Femur (tissue), 1 donor: ENCODE measurements at regions not wholly inside any gene's neighbourhood (a gene's known extent, or its start where the extent isn't known, plus 50 kb on each side); places are given as distances from the start of the nearest gene placed in this dataset.
"Not testable (repeated sequence)": the region's sequence is repeated elsewhere in the genome, so short reads cannot be mapped to it uniquely, and the experiment has no call there.

Experiments
- DNase-seq: peaks from one replicate; pipeline ENCODE4 v3.0.0-alpha.2; 2017

DNA sequence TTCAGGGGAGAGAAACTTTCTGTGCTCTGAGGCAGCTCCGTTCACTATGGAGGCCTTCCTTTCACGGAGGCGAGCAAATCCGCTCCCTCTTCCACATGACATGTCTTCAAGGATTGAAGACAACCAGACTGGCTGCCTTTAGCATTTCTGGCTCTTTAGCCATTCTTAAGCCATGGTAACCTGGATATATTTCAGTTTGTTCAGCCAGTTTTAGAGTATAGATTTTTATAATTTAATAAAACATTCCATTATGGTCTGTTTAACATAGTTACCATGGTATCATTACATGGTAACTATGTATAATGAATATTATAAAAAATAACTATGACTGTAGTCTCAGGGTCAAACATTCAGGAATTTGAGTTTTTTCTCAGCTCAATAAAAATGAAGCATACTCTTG, 54.2 kb upstream of the NFIA start:
- DNase-seq: no peak

DNA sequence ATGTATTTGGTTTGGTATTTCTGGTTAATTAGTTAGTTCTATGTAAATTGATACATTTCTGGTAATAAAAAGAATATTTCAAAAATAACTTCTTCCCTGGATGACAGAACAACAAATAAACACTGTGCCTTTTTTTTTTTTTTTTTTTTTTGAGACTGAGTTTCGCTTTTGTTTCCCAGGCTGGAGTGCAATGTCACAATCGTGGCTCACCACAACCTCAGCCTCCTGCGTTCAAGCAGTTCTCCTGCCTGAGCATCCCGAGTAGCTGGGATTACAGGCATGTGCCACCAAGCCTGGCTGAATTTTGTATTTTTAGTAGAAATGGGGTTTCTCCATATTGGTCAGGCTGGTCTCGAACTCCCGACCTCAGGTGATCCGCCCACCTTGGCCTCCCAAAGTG, 64.3 kb upstream of the NFIA start:
- not testable (repeated sequence) for DNase-seq

GRCh38 chr1:61017651-61018050, 64.7 kb upstream of the NFIA start:
- DNase-seq: no peak

DNA sequence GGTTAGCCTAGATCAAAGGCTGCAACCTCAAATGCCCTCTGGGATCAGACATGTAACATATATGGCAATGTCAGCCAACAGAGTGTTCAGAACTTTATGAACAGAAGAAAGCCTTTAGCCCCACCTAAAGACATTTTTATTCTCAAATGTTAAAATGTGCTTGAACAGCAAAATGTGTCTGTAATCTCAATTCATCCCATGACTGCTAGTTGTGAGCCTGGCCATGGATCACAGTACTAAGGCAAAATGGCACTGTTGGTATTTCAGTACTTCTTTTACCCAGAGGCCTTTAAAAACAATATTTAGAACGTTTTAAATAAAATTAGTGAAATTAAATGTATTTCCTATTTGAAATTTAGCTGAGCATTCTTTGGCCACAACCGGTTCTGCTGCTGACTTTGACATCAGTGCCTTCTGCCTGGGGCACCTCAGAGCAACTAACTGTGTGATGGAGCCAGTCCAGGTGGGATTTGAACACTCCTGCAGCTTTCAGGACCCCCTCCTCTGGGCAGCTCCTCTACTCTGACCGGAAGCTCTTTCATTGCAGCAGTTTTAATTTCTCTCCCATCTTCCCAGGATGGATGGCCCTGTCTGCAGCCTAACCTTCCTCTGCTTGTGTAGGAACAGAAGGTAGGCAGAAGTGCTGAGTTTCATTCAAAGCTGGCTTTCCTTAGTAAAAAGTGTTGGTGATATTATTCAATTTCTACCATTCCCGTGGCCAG, 68.3 kb upstream of the NFIA start:
- DNase-seq: no peak

GRCh38 chr1:61013189-61013945, 69.0 kb upstream of the NFIA start:
- DNase-seq: no peak

- no peak for DNase-seq
Measured at GRCh38 chr1:61012341-61012761, 70.0 kb upstream of the NFIA start.

- DNase-seq: no peak
Measured at GRCh38 chr1:61011561-61012263, 70.6 kb upstream of the NFIA start.

DNA sequence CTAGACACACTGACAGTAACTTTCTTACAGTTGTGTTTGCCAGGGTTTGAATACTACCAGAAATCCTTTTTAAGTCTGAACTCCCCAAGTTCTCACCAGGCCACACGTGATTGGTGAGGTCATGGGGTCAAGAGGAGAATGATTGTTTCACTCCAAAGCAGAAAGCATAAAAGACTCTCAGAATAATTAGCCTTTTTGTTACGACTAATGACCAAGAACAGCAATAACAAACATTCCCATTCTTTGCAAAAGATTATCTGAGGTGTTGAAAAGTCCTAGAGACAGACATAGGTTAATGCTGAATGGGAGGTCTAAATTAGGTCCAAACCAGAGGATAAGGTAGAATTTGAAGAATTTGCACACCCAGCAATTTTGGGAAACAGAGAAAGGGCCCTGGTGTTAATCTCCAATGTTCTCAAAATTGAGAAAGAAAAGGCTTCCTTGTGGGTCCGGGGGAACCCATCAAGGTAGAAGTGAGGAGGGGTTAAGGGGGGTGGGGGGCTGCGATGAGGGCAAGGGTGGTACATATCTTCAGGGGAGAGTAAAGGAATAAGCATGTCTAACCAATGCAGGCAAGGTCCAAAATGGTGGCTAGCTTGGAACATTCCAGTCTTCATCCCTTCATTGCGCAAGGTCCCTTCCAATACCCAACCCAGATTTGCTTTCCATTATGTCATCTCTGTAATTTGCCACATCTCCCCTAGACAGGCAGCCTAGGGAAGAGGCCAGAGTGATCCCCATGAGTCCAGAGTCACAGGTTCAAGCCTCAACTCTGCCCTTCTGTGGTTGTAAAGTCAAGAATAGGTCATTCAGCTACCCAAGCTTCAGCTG, 74.6 kb upstream of the NFIA start:
- no peak for DNase-seq

DNA sequence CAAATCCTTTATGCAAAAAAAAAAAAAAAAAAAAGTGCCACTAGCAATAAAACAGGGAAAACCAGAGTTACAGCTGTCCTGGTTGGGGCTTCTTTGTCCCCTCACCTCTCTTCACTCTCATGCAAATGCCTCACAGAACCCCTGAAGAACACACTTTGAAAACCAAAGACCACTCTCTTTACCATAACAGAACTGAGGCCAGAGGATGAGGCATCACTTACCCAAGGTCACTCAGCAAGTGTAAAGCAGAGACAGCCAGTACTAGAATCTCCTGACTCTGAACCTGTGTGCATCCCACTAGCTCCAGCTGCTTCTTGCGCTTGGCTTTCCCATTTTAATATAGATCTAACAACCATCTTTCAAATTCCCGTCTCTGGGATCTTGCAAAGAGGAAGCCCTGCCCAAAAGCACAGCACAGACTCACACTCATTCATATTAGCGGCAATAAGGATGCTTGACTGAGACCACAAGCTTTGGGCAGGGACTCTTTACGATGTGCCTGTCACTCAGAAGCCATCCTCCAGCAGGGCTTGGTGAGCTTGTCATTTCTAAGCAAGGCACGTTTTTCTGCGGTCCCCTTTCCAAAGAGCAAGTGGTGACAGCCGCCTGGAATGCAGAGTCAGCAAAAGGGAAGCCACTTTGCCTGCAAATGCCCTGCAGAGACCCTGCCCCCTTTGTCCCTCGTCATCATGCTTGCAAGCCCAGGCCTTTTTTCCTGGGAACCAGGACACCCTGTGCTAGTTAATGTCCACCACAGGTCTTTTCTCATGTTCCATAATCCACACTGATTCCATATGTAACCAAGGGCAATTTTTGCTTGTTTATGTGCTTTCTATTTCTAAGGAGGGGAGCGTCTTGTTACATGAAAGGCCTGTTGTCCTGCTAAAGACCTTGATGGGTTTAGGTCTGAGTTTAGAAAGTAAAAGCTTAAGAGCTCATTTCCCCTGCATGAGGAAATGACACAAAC, 76.5 kb upstream of the NFIA start:
- DNase-seq: peak; percentile 39

- no peak for DNase-seq
Measured at GRCh38 chr1:61004262-61005003, 77.9 kb upstream of the NFIA start.

DNA sequence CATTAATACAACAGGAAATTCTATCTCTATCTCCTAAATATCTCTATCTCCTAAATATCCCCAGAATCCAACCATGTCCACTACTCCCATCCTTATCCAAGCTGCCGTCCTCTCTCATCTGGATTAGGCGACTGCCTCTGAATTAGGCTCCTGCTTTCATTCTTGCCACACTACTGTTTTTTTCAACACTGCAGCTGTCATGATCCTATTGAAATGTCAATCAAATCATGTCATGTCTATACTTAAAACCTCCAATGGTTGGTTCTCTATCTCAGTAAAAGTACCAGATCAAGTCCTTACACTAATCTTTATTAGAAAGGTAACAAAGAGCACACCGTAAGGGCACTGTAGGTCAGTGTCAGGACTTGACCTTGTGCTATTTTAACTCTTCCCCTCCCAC, 82.0 kb upstream of the NFIA start:
- DNase-seq: no peak

GRCh38 chr1:60998786-60999185, 83.6 kb upstream of the NFIA start:
- no peak for DNase-seq

GRCh38 chr1:60994828-60995492, 87.4 kb upstream of the NFIA start:
- no peak for DNase-seq

DNA sequence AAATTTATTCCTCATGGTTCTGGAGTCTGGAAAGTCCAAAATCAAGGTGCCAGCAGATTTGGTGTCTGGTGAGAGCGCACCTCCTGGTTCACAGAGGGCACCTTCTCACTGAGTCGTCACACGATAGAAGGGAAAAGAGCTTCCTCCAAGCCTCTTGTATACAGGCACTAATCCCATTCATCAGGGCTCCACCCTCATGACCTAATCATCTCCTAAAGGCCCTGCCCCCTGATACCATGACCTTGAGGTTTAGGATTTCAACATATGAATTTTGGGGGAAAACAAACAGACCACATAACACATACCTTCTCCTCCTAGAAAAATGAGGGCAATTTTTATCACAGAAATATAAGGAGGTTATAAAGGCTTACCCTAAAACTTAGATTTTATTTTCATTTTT, 88.0 kb upstream of the NFIA start:
- DNase-seq: no peak

- DNase-seq: no peak
Measured at GRCh38 chr1:60992165-60992564, 90.2 kb upstream of the NFIA start.

DNA sequence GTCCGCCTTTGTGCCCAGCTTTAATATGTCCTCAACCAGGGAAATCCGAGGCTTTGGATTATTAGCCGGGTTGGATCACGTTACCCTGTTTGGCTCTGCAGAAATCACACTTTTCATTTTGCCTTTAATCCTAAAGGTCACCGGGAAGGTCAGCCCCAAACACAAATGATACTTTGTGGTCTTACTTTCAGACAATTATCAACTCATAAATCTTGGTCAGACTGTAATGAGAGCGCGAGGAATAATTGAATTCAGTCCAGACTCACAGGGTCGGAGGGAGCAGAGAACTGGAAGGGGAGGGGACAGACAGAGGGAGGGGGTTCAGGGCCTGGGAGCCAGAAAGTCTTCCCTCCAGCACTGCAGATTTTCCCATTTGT, 91.7 kb upstream of the NFIA start:
- no peak for DNase-seq

- DNase-seq: peak; percentile 81
Measured at GRCh38 chr1:60989749-60990713, 92.3 kb upstream of the NFIA start.

DNA sequence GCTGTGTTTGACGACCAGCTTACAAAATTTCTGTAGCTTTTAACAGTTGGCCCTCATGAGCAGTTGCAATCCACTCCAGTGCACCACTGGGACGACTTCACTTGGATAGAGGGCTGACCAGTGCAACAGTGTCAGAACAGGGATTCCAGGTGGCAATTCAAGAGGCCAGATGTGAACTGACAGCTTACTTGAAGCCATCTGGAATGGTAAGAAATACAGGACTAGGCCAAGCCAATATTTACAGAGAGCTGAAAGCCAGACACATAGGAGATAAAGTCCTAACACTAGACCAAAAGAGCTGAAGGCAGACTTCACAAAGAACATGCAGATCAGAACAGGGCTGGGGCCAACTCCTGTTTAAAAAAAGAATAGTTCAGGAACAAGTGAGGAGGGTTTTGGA, 93.5 kb upstream of the NFIA start:
- DNase-seq: no peak

- DNase-seq: no peak
Measured at GRCh38 chr1:60987904-60988303, 94.5 kb upstream of the NFIA start.
